ENCODE measurements at regions not wholly inside any gene's neighbourhood (a gene's known extent, or its start where the extent isn't known, plus 50 kb on each side); places are given as distances from the start of the nearest gene placed in this dataset.

DNA sequence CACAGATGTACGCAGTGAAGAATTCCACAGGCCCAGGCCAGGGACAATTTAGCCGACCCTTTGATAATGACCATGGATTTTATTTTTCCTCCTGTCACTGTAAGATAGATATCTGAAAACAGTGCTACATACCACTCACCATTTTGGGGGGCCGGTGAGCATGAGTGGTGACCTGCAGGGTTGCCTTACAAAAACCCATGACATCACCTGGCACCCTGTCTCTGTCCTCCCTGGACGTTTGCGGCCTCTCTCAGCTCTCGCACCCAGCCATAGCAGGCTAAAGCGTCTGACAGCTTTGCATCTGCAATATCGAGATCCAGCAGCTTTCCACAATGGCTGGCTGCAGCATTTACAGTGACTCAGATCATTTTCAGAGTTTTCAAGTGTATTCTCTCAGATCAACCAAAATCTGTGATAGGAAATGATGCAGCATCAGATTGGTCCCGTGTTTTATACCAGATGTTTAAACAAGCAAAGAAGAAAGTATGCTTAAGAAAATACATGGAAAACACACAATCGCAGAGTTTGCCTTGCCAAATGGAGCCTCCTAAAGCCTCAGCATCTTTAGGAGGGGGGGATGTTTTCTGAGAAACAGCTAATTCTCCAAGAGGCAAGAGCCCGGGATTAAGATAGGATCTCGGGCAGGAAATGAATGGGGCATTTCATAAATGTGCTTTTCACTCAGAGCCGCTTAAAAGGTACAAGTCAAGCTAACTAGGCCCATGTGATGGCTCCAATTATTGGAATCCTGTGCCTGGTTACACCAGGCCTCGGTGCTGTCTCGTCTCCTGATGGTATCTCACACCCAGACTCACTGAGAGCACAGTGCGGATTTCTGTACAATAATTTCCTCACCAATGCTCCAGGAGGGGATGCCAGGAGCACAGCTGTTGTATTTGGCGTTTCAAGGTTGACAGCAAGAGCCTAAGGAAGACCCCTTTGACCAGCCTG, 257.3 kb downstream of the XXYLT1 start:
- no peak overlapping the region for H4K5ac ChIP-seq (ENCODE audit: insufficient read length, low read depth, low read length)
- no peaks in the 10 kb centered on the region for H3K23me2 ChIP-seq (ENCODE audit: insufficient read length, low read depth, low read length, poor library complexity, severe bottlenecking)
- no peak overlapping the region for H3K56ac ChIP-seq (ENCODE audit: insufficient read length, low read depth, low read length)
- no peak overlapping the region for H2BK5ac ChIP-seq (ENCODE audit: insufficient read length, low read length)
- no peaks in the 10 kb centered on the region for H3K79me1 ChIP-seq (ENCODE audit: insufficient read depth, low read depth, low read length, poor library complexity, severe bottlenecking)
- H3K9ac ChIP-seq (ENCODE audit: extremely low read depth, insufficient read length, low read length): no peak overlapping the region
- H3K27me3 ChIP-seq (ENCODE audit: insufficient read depth, low read length): no peaks in the 10 kb centered on the region
- H2BK12ac ChIP-seq (ENCODE audit: insufficient read length, low read depth, low read length): no peak overlapping the region
- Mint-ChIP-seq H3K4me3 (no peak overlapping the region), H3K36me3 (ENCODE audit: insufficient read depth in 1 of 3, low read depth in 3 of 3) (peaks cover 4 to 23% (median 22%) of the 10 kb centered on the region in 3 experiments; a peak in 5 of 7 replicates), H3K4me1 (peaks cover 10 to 11% of the 10 kb centered on the region in 2 experiments), H3K27me3 (ENCODE audit: low read depth) (peaks cover 21% of the 10 kb centered on the region), H3K27ac (no peak overlapping the region), H3K9me3 (peaks cover 18 to 27% of the 10 kb centered on the region in 2 experiments)
- no peak overlapping the region for H3K14ac ChIP-seq (ENCODE audit: insufficient read depth, low read length)
- H2AFZ ChIP-seq (ENCODE audit: low read length): no peak overlapping the region
- no peak overlapping the region for H2BK20ac ChIP-seq (ENCODE audit: low read depth, low read length, poor library complexity, severe bottlenecking)
- H3K79me2 ChIP-seq (ENCODE audit: insufficient read depth, low read length): no peaks in the 10 kb centered on the region
- H2BK120ac ChIP-seq (ENCODE audit: low read depth, low read length, poor library complexity, severe bottlenecking): no peak overlapping the region
- H4K20me1 ChIP-seq (ENCODE audit: control insufficient read depth, insufficient read depth, insufficient read length): no peaks in the 10 kb centered on the region
- DNase-seq: no peak
- TF ChIP-seq, protein P1, sequence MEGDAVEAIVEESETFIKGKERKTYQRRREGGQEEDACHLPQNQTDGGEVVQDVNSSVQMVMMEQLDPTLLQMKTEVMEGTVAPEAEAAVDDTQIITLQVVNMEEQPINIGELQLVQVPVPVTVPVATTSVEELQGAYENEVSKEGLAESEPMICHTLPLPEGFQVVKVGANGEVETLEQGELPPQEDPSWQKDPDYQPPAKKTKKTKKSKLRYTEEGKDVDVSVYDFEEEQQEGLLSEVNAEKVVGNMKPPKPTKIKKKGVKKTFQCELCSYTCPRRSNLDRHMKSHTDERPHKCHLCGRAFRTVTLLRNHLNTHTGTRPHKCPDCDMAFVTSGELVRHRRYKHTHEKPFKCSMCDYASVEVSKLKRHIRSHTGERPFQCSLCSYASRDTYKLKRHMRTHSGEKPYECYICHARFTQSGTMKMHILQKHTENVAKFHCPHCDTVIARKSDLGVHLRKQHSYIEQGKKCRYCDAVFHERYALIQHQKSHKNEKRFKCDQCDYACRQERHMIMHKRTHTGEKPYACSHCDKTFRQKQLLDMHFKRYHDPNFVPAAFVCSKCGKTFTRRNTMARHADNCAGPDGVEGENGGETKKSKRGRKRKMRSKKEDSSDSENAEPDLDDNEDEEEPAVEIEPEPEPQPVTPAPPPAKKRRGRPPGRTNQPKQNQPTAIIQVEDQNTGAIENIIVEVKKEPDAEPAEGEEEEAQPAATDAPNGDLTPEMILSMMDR (conservative IDR thresholded peaks at IDR 0.05): no peak
- no peak overlapping the region for H4K8ac ChIP-seq (replicated peaks; ENCODE audit: insufficient read length, low read depth, low read length)
- H3T11ph ChIP-seq (ENCODE audit: low read length): no peak overlapping the region
- no peak overlapping the region for H3K23ac ChIP-seq (ENCODE audit: insufficient read length, low read depth, low read length)
- H3K4ac ChIP-seq (ENCODE audit: low read depth, low read length): no peak overlapping the region
- WGBS (ENCODE audit: extremely low coverage, insufficient read length, low lambda C conversion rate): no CpG with 5 or more reads among the region's 17 CpGs
- H2AK5ac ChIP-seq (ENCODE audit: insufficient read length, low read length): no peak overlapping the region
- H3K27ac ChIP-seq (ENCODE audit: insufficient read length, low read depth, low read length): no peak overlapping the region
- no peak overlapping the region for H4K91ac ChIP-seq (ENCODE audit: insufficient read length, low read depth, low read length)
- no peaks in the 10 kb centered on the region for H3K4me1 ChIP-seq (ENCODE audit: insufficient read depth, low read length)
- H2BK15ac ChIP-seq (ENCODE audit: low read depth, low read length): no peak overlapping the region
- no peak overlapping the region for H3K18ac ChIP-seq (ENCODE audit: insufficient read length, low read depth, low read length)
- peaks cover 7% of the 10 kb centered on the region for H3K9me3 ChIP-seq (ENCODE audit: control insufficient read depth, low read depth, low read length)
- no peak overlapping the region for H3K4me2 ChIP-seq (ENCODE audit: insufficient read depth, insufficient read length, low read length)
